Large intestine (tissue), 3 donors: ENCODE measurements at regions not wholly inside any gene's neighbourhood (a gene's known extent, or its start where the extent isn't known, plus 50 kb on each side); places are given as distances from the start of the nearest gene placed in this dataset.

ENCODE experiments used
- DNase-seq, 2 donors: peaks; one replicate each; pipeline versions ENCODE4 v3.0.0 to v3.0.0-alpha.2; 2013
- H3K27ac ChIP-seq: one replicate; pipeline ENCODE4 v1.5.1; 2013; ENCODE audit warnings: low read length
- H3K27me3 ChIP-seq: 2 replicates; pipeline ENCODE4 v1.6.1; 2013; ENCODE audit warnings: low read length; ENCODE audit not compliant: control insufficient read depth, insufficient read depth
- H3K36me3 ChIP-seq: 2 replicates; pipeline ENCODE4 v1.6.1; 2013; ENCODE audit warnings: low read length; ENCODE audit not compliant: control insufficient read depth, insufficient read depth
- H3K4me1 ChIP-seq: one replicate; pipeline ENCODE4 v1.6.1; 2013; ENCODE audit warnings: low read length; ENCODE audit not compliant: control insufficient read depth, insufficient read depth
- H3K4me3 ChIP-seq: one replicate; pipeline ENCODE4 v1.5.1; 2013; ENCODE audit warnings: low read length
- H3K9me3 ChIP-seq: one replicate; pipeline ENCODE4 v1.6.1; 2013; ENCODE audit warnings: mild to moderate bottlenecking, low read depth, low read length, moderate library complexity; ENCODE audit not compliant: control insufficient read depth
- whole genome bisulfite sequencing: methylation state at CpG from one replicate; pipeline ENCODE4 v1.1.5; 2013; ENCODE audit warnings: low lambda C conversion rate; ENCODE audit not compliant: insufficient coverage; 5-methylcytosine and 5-hydroxymethylcytosine counted together

GRCh38 chr7:36005293-36005692 lies 147.8 kb upstream of the EEPD1 start:
- H3K27ac ChIP-seq: no peak overlapping the region
- H3K4me3 ChIP-seq: no peak overlapping the region
- H3K4me1 ChIP-seq: no peaks in the 10 kb centered on the region
- DNase-seq: no peak
- no peaks in the 10 kb centered on the region for H3K9me3 ChIP-seq
- no CpG with 5 or more reads among the region's 3 CpGs for WGBS
- H3K36me3 ChIP-seq: no peaks in the 10 kb centered on the region
- H3K27me3 ChIP-seq: no peaks in the 10 kb centered on the region

DNA sequence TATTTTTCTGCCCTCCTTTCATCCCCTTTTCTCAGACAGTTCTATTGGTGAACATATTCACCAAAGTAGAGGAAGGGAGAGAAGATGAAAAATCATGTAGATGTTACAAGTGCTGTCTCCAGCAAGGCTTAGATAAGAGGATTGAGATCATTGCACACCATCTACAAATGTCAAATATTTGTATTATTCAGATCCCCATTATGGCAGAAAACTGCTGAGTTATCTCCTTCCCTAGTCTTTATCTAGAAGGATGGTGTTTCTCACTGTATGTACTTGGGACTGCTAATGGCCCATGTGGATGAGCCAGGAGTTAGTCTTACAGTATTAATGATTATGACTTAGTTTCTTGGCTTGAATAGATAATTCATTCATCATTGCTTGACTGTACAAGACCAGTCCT lies 147.2 kb upstream of the EEPD1 start:
- Histone ChIP-seq H3K27me3 (no peaks in the 10 kb centered on the region), H3K4me3 (no peak overlapping the region), H3K9me3 (no peaks in the 10 kb centered on the region), H3K27ac (no peak overlapping the region), H3K4me1 (no peaks in the 10 kb centered on the region), H3K36me3 (no peaks in the 10 kb centered on the region)
- no peak for DNase-seq

DNA sequence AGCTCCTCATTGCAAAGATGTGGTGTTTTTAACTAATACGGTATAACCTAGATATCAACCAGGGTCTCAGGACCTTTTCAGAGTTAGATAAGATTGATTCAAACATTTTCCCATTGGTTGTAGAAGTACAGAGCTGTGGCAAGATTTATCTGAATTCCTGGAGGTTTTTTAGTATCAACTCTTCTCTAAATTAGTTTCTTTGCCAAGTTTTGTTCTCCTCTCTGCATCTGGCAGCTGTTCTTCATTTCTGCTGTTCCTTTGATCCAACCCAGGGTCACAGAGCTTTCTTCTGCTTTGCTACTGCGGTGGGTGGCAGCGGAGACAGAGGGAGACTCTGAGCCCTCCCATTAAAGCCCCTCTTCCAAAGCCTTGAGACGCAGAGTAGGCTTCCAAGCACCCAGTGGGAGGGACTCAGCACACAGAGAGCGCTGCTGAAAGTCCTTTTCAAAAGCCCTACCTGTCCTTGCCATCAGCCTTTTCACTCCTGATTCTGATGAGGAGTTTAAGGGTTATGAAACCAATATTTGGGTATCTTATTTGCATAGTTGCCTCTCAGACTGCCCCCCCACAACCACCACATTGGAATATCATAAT lies 146.3 kb upstream of the EEPD1 start:
- no peaks in the 10 kb centered on the region for H3K9me3 ChIP-seq
- 78% methylated on average over 1 of the region's 5 CpGs for WGBS
- no peak overlapping the region for H3K4me3 ChIP-seq
- no peak overlapping the region for H3K27ac ChIP-seq
- H3K36me3 ChIP-seq: no peaks in the 10 kb centered on the region
- no peaks in the 10 kb centered on the region for H3K4me1 ChIP-seq
- H3K27me3 ChIP-seq: no peaks in the 10 kb centered on the region
- DNase-seq: no peak

DNA sequence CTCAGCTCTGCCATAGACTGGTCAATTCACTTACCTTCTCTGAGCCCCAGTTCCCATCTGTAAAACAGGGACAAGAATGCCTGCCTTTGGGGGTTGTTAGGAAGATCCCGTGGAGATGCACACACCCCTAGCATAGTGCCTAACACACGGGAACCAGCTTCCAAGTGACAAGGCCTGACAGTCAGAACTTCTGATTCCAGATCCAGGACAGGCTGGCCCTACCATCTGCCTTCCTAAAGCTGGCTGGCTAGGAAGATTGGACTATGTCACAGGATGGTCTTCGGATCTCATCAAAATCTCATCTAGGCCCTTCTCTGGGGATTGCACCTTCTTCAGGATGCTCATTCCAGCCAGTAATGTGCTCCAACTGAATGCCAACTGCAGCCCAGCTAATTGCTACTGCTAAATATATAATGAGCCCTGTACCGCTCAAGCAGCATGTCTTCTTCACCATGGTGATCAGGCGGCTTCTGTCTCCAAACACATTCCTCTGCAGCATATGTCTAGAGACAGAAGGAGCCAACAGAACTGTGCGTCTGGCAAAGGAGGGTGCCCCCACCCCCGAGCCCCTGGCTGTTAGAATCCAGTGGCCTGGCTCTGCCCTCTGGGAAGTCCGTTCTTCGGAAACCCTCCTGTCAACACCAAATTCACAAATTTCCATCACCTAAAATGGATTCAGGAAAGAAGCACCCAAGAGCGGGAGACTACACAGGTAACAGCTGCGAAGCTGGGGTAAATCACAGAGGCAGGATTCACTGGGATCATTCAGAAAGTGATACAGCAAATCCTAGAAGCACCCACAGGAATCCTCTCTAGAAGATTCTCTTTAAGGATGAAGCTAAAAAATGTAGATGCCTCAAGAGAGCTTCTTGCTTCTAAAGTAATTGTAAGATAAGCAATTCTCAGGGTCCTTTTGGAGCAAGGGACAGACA lies 142.1 kb upstream of the EEPD1 start:
- no CpG with 5 or more reads among the region's 11 CpGs for WGBS

GRCh38 chr7:36011588-36011965 lies 141.5 kb upstream of the EEPD1 start:
- H3K4me3 ChIP-seq: no peak overlapping the region
- no peaks in the 10 kb centered on the region for H3K9me3 ChIP-seq
- H3K36me3 ChIP-seq: no peaks in the 10 kb centered on the region
- H3K27me3 ChIP-seq: no peaks in the 10 kb centered on the region
- 0% methylated on average over 1 of the region's 8 CpGs for WGBS
- DNase-seq: no peak
- no peaks in the 10 kb centered on the region for H3K4me1 ChIP-seq
- H3K27ac ChIP-seq: no peak overlapping the region

More for the DNA sequence above, 142.1 kb upstream of the EEPD1 start:
- no peaks in the 10 kb centered on the region for H3K27me3 ChIP-seq
- H3K4me3 ChIP-seq: no peak overlapping the region
- no peaks in the 10 kb centered on the region for H3K36me3 ChIP-seq
- no peak overlapping the region for H3K27ac ChIP-seq
- no peak for DNase-seq
- no peaks in the 10 kb centered on the region for H3K9me3 ChIP-seq
- H3K4me1 ChIP-seq: no peaks in the 10 kb centered on the region

DNA sequence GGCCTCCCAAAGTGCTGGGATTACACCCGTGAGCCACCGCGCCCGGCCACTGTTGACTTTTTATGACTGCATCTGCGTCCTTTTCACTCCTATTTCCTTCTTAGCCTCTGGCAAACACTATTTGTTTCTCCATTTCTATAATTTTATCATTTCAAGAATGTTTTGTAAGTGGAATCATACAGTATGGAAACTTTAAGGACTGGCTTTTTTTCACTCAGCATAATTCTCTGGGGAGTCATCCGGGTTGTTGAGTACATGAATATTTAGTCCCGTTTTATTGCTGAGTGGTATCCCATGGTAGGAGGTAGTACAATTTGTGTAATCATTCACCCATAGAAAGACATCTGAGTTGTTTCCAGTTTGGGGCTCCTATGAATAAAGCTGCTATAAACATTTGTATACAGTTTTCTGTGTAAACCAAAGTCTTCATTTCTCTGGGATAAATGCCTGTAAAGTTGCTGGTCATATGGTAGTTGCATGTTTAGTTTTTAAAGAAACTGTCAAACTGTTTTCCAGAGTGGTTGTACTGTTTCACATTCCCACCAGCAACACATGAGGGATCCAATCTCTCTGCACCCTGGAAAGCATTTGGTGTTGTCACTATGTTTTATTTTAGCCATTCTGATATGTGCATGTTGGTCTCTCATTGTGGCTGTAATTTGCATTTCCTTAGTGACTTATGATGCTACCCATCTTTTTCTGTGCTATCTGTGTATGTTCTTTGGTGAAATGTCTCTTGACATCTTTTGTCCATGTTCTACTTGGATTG lies 139.6 kb upstream of the EEPD1 start:
- Histone ChIP-seq H3K4me1 (no peaks in the 10 kb centered on the region), H3K36me3 (no peaks in the 10 kb centered on the region), H3K27ac (no peak overlapping the region), H3K27me3 (no peaks in the 10 kb centered on the region), H3K9me3 (no peaks in the 10 kb centered on the region), H3K4me3 (no peak overlapping the region)
- 100% methylated on average over 1 of the region's 7 CpGs for WGBS
- DNase-seq: no peak

DNA sequence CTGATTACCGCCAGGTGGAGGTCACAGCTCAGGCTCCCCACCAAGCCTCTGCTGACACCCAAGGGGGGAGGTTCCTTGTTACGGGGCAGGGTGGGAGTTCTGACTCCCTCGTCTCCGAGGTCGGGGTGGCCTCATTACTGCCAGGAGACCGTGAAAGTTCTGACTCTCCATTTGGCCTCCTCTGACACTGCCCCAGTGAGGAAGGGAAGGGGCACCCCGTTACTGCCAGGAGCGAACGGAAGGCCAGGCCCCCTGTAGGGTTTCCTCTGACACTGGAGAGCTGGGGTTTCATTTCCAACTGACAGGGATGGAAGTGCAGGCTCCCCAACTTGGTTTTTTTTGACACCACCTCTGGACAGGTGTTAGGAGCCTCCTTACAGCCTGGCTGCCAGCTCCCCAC lies 138.1 kb upstream of the EEPD1 start:
- WGBS: no CpG with 5 or more reads among the region's 9 CpGs
- H3K36me3 ChIP-seq: no peaks in the 10 kb centered on the region
- DNase-seq: no peak
- no peaks in the 10 kb centered on the region for H3K4me1 ChIP-seq
- no peak overlapping the region for H3K27ac ChIP-seq
- H3K27me3 ChIP-seq: no peaks in the 10 kb centered on the region
- no peak overlapping the region for H3K4me3 ChIP-seq
- H3K9me3 ChIP-seq: no peaks in the 10 kb centered on the region

DNA sequence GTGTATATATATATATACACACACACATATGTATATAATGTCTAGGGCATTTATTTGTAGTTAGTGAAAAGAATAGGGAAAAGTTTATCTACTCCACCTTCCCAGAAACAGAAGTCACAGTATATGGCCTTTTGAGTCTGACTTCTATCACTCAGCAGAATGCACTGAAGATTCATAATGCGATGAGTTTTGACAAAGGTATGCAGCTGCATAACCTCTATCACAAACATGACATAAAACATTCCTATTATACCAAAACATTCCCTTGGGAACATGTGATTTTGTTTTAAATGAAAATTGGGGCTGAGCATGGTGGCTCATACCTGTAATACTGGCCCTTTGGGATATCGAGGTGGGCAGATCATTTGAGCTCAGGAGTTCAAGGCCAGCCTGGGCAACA lies 137.3 kb upstream of the EEPD1 start:
- DNase-seq: no peak
- no CpG with 5 or more reads among the region's 2 CpGs for WGBS
- H3K27me3 ChIP-seq: no peaks in the 10 kb centered on the region

DNA sequence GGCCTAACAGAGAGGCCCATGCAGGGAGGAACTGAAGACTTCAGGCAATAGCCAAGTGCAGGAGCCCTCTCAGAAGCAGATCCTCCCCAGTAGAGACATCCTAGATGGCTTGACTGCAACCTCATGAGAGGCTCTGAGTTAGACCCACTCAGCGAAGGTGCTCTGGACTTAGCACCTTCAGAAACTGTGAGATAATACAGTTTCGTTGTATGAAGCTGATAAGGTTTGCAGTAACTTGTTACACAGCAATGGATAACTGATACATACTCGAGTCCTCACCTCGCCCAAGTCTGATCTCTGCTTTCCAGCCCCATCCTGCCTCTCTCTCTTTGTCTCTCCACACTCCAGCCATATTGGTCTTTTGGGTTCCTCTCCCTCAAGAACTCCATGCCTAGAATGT lies 136.4 kb upstream of the EEPD1 start:
- WGBS: 60% methylated on average over 1 of the region's 4 CpGs
- Histone ChIP-seq H3K4me3 (no peak overlapping the region), H3K27ac (no peak overlapping the region), H3K36me3 (no peaks in the 10 kb centered on the region), H3K4me1 (no peaks in the 10 kb centered on the region), H3K9me3 (no peaks in the 10 kb centered on the region), H3K27me3 (no peaks in the 10 kb centered on the region)
- no peak for DNase-seq

More for the DNA sequence above, 137.3 kb upstream of the EEPD1 start:
- H3K27ac ChIP-seq: no peak overlapping the region
- H3K36me3 ChIP-seq: no peaks in the 10 kb centered on the region
- H3K4me3 ChIP-seq: no peak overlapping the region
- no peaks in the 10 kb centered on the region for H3K4me1 ChIP-seq
- H3K9me3 ChIP-seq: no peaks in the 10 kb centered on the region

DNA sequence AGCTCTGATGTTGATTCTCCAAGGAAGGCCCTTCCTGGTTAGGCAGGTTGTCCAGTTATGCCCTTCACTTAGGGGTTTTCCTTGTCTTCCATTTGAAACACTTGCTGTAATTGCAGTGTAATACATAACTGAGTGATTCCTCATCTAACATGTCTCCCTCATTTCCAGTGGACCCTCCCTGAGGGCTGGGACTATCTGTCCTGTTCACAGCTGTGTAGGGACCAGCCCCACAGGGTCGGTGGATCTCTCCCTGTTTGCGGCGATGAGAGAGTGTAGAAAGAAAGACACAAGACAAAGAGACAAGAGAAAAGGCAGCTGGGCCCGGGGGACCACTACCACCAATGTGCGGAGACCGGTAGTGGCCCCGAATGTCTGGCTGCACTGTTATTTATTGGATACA lies 135.9 kb upstream of the EEPD1 start:
- Histone ChIP-seq H3K9me3 (no peaks in the 10 kb centered on the region), H3K36me3 (no peaks in the 10 kb centered on the region), H3K27ac (no peak overlapping the region), H3K27me3 (no peaks in the 10 kb centered on the region), H3K4me1 (no peaks in the 10 kb centered on the region), H3K4me3 (no peak overlapping the region)
- no peak for DNase-seq
- WGBS: no CpG with 5 or more reads among the region's 7 CpGs
